Ovary (tissue), 7 donors: ENCODE measurements at regions not wholly inside any gene's neighbourhood (a gene's known extent, or its start where the extent isn't known, plus 50 kb on each side); places are given as distances from the start of the nearest gene placed in this dataset.

Experiments
- DNase-seq, 5 donors: peaks; one replicate each; pipeline ENCODE4 v3.0.0-alpha.2; 2019 to 2020
- H3K27ac ChIP-seq, 2 donors: fragments of 200-600 bp; one replicate each; pipeline versions ENCODE4 v1.5.1 to v1.8.0; 2019 to 2022
- H3K27me3 ChIP-seq: fragments of 200-600 bp; one replicate; pipeline ENCODE4 v1.8.0; 2022
- H3K36me3 ChIP-seq: fragments of 200-600 bp; sonication (generic); one replicate; pipeline ENCODE4 v1.5.1; 2019
- H3K4me1 ChIP-seq: one replicate; pipeline ENCODE4 v1.8.1; 2013; ENCODE audit warnings: mild to moderate bottlenecking, moderate library complexity; ENCODE audit not compliant: insufficient read depth
- H3K4me3 ChIP-seq: fragments of 200-600 bp; sonication (generic); one replicate; pipeline ENCODE4 v1.5.1; 2017
- H3K9me3 ChIP-seq, 2 donors: fragments of 200-600 bp in 1 of 2; sonication (generic) in 1 of 2; one replicate each; pipeline versions ENCODE4 v1.5.1 to v1.8.1; 2013 to 2019; ENCODE audit warnings: mild to moderate bottlenecking in 1 of 2, moderate library complexity in 1 of 2
- CTCF ChIP-seq, 3 donors: fragments of 450-650 bp in 2 of 3; fragments of 200-600 bp in 1 of 3; IDR thresholded peaks; one replicate each; pipeline versions ENCODE4 v1.5.1 to v1.8.0; 2016 to 2022; ENCODE audit warnings: antibody characterized with exemption in 3 of 3, mild to moderate bottlenecking in 1 of 3
- EP300 ChIP-seq: sonication (generic); formaldehyde crosslinking; IDR thresholded peaks from one replicate; pipeline ENCODE4 v1.6.1; 2017; ENCODE audit warnings: antibody characterized with exemption
- POLR2A ChIP-seq: fragments of 450-650 bp; IDR thresholded peaks from one replicate; pipeline ENCODE4 v1.6.1; 2017; ENCODE audit warnings: antibody characterized with exemption, mild to moderate bottlenecking, moderate library complexity
- WGBS, 3 donors: extraction: QIAGEN DNeasy Blood & Tissue Kit in 1 of 3; methylation state at CpG; one replicate each; pipeline versions ENCODE4 v1.1.5 to v1.1.7; 2013 to 2017; 5-methylcytosine and 5-hydroxymethylcytosine counted together
- intact Hi-C, 4 donors: fragments of 100-400 bp; cut with DNase I; formaldehyde crosslinking; loops; one replicate each; pipeline versions ENCODE4 v1.11.0 to v1.15.1; 2022 to 2023
- donor health status: DM: no; HTN: no; CAD: no; lungs with moderate emphysema.
- donor health status: DM: no; HTN: no; CAD: no.
- donor health status: Bipolar disorder and iron deficiency.
- donor health status: DM: no; HTN: no; CAD: no.
- donor health status: DM: yes; HTN: yes; CAD: no.

- no peaks in the 10 kb centered on the region for H3K4me1 ChIP-seq
- no peaks in the 10 kb centered on the region for H3K9me3 ChIP-seq
- TF ChIP-seq POLR2A, result no peak
- TF ChIP-seq CTCF (IDR thresholded peaks at IDR 0.05), result no peak
- TF ChIP-seq EP300, result no peak
- no peak overlapping the region for H3K27ac ChIP-seq
- no peak overlapping the region for H3K4me3 ChIP-seq
- H3K36me3 ChIP-seq, result no peaks in the 10 kb centered on the region
- WGBS, 3 donors, result 26 to 33% (median 33%) methylated on average over 4 of the region's 4 CpGs
- DNase-seq, result no peak
- intact Hi-C loops, result no loop called here
- no peaks in the 10 kb centered on the region for H3K27me3 ChIP-seq
Measured at GRCh38 chr1:4590756-4591155, 63.7 kb upstream of the AJAP1 start.

GRCh38 chr1:4591926-4592325 is 62.5 kb upstream of the AJAP1 start:
- Histone ChIP-seq H3K27me3 (no peaks in the 10 kb centered on the region), H3K4me1 (no peaks in the 10 kb centered on the region), H3K36me3 (no peaks in the 10 kb centered on the region), H3K4me3 (no peak overlapping the region), H3K27ac (no peak overlapping the region), H3K9me3 (no peaks in the 10 kb centered on the region)
- DNase-seq, result no peak
- TF ChIP-seq POLR2A, result no peak
- TF ChIP-seq EP300, result no peak
- TF ChIP-seq CTCF (IDR thresholded peaks at IDR 0.05), result no peak
- intact Hi-C loops, result no loop called here
- 84 to 89% (median 85%) methylated on average over 13 of the region's 13 CpGs for WGBS, 3 donors

GRCh38 chr1:4593106-4593505 is 61.3 kb upstream of the AJAP1 start:
- H3K27me3 ChIP-seq, result no peaks in the 10 kb centered on the region
- no peak for TF ChIP-seq CTCF (IDR thresholded peaks at IDR 0.05)
- no peak for TF ChIP-seq POLR2A
- no peak for TF ChIP-seq EP300
- intact Hi-C loops, result no loop called here
- H3K36me3 ChIP-seq, result no peaks in the 10 kb centered on the region
- no peaks in the 10 kb centered on the region for H3K9me3 ChIP-seq
- H3K4me3 ChIP-seq, result no peak overlapping the region
- no peak overlapping the region for H3K27ac ChIP-seq
- 66 to 79% (median 76%) methylated on average over 7 of the region's 7 CpGs for WGBS, 3 donors
- H3K4me1 ChIP-seq, result no peaks in the 10 kb centered on the region
- no peak for DNase-seq

GRCh38 chr1:4594286-4594991 is 60.0 kb upstream of the AJAP1 start:
- Histone ChIP-seq H3K36me3 (no peaks in the 10 kb centered on the region), H3K27ac (no peak overlapping the region), H3K27me3 (no peaks in the 10 kb centered on the region), H3K4me3 (no peak overlapping the region), H3K4me1 (no peaks in the 10 kb centered on the region), H3K9me3 (no peaks in the 10 kb centered on the region)
- WGBS, 3 donors, result 63 to 78% (median 63%) methylated on average over 10 to 13 of the region's 13 CpGs
- intact Hi-C loops, result no loop called here
- no peak for TF ChIP-seq POLR2A
- TF ChIP-seq CTCF (IDR thresholded peaks at IDR 0.05), result no peak
- TF ChIP-seq EP300, result no peak
- DNase-seq, result no peak
